G401.6 (cell line): ENCODE measurements at regions not wholly inside any gene's neighbourhood (a gene's known extent, or its start where the extent isn't known, plus 50 kb on each side); places are given as distances from the start of the nearest gene placed in this dataset.
"Not testable (repeated sequence)": the region's sequence is repeated elsewhere in the genome, so short reads cannot be mapped to it uniquely, and the experiment has no call there.

Experiments
- FAIRE-seq: peaks from 2 replicates; lab custom pipeline; 2012; peaks lifted over from hg19 to GRCh38; lab: Jason Lieb, UNC

GRCh38 chr12:73714655-73715054 lies 823.0 kb upstream of the ATXN7L3B start:
- FAIRE-seq, result no peak

GRCh38 chr12:73716143-73716542 lies 821.5 kb upstream of the ATXN7L3B start:
- FAIRE-seq, result not testable (repeated sequence)

GRCh38 chr12:73719223-73719622 lies 818.4 kb upstream of the ATXN7L3B start:
- FAIRE-seq, result no peak

- FAIRE-seq, result no peak
These were observed 810.8 kb upstream of the ATXN7L3B start for GRCh38 chr12:73726881-73727280.

GRCh38 chr12:73731658-73732057 lies 806.0 kb upstream of the ATXN7L3B start:
- FAIRE-seq, result no peak

- FAIRE-seq, result no peak
These were observed 768.3 kb upstream of the ATXN7L3B start for GRCh38 chr12:73769337-73769736.

GRCh38 chr12:73798523-73798922 lies 739.1 kb upstream of the ATXN7L3B start:
- FAIRE-seq, result no peak

GRCh38 chr12:73815072-73815645 lies 722.5 kb upstream of the ATXN7L3B start:
- no peak for FAIRE-seq

GRCh38 chr12:73817161-73817560 lies 720.5 kb upstream of the ATXN7L3B start:
- FAIRE-seq, result no peak

- FAIRE-seq, result no peak
These were observed 703.9 kb upstream of the ATXN7L3B start for GRCh38 chr12:73833746-73834145.

- FAIRE-seq, result no peak
These were observed 695.7 kb upstream of the ATXN7L3B start for GRCh38 chr12:73841963-73842362.

GRCh38 chr12:73863546-73863945 lies 674.1 kb upstream of the ATXN7L3B start:
- FAIRE-seq, result no peak

- FAIRE-seq, result no peak
These were observed 670.5 kb upstream of the ATXN7L3B start for GRCh38 chr12:73867147-73867546.

- FAIRE-seq, result not testable (repeated sequence)
These were observed 660.3 kb upstream of the ATXN7L3B start for GRCh38 chr12:73877291-73877690.

GRCh38 chr12:73892201-73892600 lies 645.4 kb upstream of the ATXN7L3B start:
- no peak for FAIRE-seq

GRCh38 chr12:73898645-73899044 lies 639.0 kb upstream of the ATXN7L3B start:
- no peak for FAIRE-seq

GRCh38 chr12:73902260-73902659 lies 635.4 kb upstream of the ATXN7L3B start:
- no peak for FAIRE-seq

GRCh38 chr12:73906757-73907156 lies 630.9 kb upstream of the ATXN7L3B start:
- no peak for FAIRE-seq

GRCh38 chr12:73935817-73936216 lies 601.8 kb upstream of the ATXN7L3B start:
- no peak for FAIRE-seq

- FAIRE-seq, result no peak
These were observed 590.2 kb upstream of the ATXN7L3B start for GRCh38 chr12:73947326-73948026.

- FAIRE-seq, result no peak
These were observed 587.1 kb upstream of the ATXN7L3B start for GRCh38 chr12:73950507-73950906.

GRCh38 chr12:73951956-73952703 lies 585.5 kb upstream of the ATXN7L3B start:
- no peak for FAIRE-seq

GRCh38 chr12:73964641-73965040 lies 573.0 kb upstream of the ATXN7L3B start:
- FAIRE-seq, result no peak
